IMR-90 (cell line): ENCODE measurements at regions not wholly inside any gene's neighbourhood (a gene's known extent, or its start where the extent isn't known, plus 50 kb on each side); places are given as distances from the start of the nearest gene placed in this dataset.

Experiments
- POLR2A ChIP-seq: IDR thresholded peaks from 2 replicates; pipeline ENCODE4 v1.6.1; 2012; ENCODE audit warnings: mild to moderate bottlenecking, low read depth, low read length
- SMC3 ChIP-seq: fragments of 150-350 bp; IDR thresholded peaks from 2 replicates; pipeline ENCODE4 v1.6.1; 2016; ENCODE audit warnings: low read depth, mild to moderate bottlenecking, antibody characterized with exemption, low read length, moderate library complexity
- TF ChIP-seq, protein P1 (sequence below): conservative IDR thresholded peaks from 2 replicates; pipeline ENCODE4 v1.5.1; 2012; ENCODE audit warnings: mild to moderate bottlenecking, low read depth, low read length, improper control_type of control experiment

GRCh38 chr2:108171657-108172056 lies 68.1 kb upstream of the SULT1C3 start:
- TF ChIP-seq, protein P1, sequence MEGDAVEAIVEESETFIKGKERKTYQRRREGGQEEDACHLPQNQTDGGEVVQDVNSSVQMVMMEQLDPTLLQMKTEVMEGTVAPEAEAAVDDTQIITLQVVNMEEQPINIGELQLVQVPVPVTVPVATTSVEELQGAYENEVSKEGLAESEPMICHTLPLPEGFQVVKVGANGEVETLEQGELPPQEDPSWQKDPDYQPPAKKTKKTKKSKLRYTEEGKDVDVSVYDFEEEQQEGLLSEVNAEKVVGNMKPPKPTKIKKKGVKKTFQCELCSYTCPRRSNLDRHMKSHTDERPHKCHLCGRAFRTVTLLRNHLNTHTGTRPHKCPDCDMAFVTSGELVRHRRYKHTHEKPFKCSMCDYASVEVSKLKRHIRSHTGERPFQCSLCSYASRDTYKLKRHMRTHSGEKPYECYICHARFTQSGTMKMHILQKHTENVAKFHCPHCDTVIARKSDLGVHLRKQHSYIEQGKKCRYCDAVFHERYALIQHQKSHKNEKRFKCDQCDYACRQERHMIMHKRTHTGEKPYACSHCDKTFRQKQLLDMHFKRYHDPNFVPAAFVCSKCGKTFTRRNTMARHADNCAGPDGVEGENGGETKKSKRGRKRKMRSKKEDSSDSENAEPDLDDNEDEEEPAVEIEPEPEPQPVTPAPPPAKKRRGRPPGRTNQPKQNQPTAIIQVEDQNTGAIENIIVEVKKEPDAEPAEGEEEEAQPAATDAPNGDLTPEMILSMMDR, result no peak
- TF ChIP-seq POLR2A (no peak), SMC3 (no peak)
